GM18505 (cell line): ENCODE measurements at regions not wholly inside any gene's neighbourhood (a gene's known extent, or its start where the extent isn't known, plus 50 kb on each side); places are given as distances from the start of the nearest gene placed in this dataset.
"Not testable (repeated sequence)": the region's sequence is repeated elsewhere in the genome, so short reads cannot be mapped to it uniquely, and the experiment has no call there.

Experiments
- ATAC-seq: cut with Tn5 transposase; IDR thresholded peaks from one replicate; pipeline ENCODE4 v1.9.1; 2021; ENCODE audit not compliant: unreplicated experiment
- POLR2A ChIP-seq: IDR thresholded peaks from 4 replicates; pipeline ENCODE4 v1.6.1; 2011; ENCODE audit warnings: borderline replicate concordance; ENCODE audit not compliant: insufficient read depth, insufficient read length; ENCODE audit errors: extremely low read depth

DNA sequence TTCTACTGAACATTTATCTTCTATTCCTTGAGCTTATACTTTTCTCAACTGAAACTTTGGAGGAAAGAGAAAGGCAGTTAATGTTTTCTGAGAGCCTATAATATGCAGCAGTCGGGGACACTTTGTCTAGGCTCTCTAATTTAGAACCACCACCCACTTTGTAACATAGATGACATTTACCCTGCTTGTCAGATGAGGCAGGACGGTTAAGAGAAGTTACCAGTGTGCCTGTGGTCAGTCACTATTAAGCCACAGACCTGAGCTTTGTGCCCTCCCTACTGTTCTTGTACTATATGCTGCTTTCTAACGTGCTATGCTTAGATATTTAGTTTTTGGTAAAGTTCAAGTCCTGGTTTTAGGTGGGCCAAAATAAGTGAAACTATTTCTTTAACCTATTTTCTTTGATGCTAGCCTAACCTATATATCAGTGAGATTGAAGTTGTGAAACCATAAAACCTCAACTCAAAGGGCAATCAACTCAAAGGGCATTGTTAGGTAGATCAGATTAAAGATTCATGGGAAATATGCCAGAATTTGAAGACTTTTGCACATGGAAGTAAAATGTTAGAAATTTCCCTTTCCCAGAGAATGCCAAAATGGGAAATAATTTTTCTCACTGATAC, 156.5 kb upstream of the AGR3 start:
- ATAC-seq: no peak
- no peak for TF ChIP-seq POLR2A

DNA sequence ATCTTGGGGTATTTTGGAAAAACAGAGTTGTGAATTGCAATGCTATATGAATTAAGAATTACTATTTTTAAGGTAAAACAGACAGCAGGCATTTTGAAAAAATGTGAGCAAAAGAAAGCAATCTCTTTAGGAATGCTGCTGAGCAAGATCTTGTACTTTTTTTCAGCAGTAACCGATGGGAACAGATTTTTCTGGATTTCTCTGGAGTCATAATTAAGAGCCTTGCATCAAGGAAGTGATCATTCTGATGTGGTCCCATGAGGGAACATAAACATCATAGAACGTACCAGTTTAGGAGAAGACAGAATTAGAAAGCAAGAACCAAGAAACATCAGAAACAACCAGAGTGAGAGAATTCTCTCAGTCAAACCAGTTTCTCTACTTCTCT, 157.0 kb upstream of the AGR3 start:
- ATAC-seq: no peak
- TF ChIP-seq POLR2A: no peak

DNA sequence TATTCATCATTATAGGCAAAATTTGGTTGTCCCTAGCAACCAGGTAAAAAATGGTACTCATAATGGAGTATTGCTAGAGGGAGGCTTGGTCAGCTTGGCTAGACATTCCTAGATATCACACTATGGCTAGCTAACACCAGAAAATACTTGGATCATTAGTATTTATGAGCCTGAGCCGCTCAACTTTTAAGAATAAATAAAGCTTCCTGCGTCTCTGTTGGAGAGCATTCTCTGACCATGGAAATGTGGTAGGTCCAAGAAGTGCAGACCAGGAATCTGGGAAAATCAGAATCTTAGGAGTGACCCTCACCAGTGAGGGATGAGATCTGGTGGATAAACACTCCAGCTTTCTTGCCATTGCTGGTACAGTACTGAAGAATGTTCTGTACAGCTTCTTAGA, 157.6 kb upstream of the AGR3 start:
- ATAC-seq: no peak
- no peak for TF ChIP-seq POLR2A

DNA sequence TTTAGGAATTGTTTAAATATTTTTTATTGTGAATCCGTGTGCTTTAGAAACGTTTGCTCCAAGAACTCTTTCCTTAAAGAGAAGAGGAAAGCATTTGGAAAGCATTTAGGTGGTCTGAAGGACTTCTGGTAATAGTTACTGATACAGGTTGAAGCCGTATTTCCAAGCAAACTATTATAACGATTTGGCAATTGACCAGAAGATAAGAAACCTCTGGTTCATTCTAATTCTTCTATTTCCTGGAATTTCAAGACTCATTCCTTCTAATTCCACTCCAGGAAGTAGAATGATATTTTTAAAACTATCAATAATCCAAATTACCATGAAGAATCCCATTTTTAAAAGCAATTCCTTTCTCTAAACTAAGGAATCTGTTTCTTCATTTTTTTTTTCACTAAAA, 158.9 kb upstream of the AGR3 start:
- TF ChIP-seq POLR2A: no peak
- ATAC-seq: no peak

DNA sequence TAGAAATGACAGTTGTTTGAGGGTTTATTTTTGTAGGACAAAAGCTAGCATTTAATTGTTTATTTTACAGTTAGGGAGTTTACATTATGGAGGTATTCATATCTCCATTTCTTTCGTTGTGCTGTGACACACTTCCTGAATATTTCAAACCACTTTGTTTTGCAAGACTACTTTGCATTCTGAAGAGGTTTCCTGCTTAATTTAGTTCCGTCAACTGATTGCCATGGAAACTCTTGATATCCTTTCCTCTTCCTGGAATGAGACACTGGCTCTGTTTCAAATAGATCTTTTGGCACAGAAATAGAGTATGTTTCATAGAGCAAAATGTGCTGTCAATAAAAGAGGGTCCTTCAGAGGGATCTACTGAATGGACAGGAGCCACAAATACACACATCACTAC, 159.5 kb upstream of the AGR3 start:
- ATAC-seq: no peak
- TF ChIP-seq POLR2A: no peak

DNA sequence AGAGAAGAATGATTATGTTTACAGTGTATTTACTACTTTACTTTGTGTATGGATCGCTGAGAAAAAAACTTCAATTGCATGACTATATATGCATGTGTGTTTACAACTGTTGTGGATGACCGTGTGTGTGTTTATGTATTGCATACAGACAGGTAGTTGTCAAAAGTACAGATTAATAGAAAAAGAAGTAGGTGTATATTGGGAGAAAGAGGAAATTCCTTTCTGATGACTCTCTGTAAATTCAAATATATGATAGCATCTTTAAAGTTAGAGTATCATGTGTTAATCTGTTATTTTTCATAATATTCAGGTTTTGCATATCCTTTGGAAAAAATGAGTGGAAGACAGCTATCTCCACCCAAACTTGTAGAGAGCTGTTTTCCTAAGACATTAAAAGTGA, 160.4 kb upstream of the AGR3 start:
- no peak for ATAC-seq

DNA sequence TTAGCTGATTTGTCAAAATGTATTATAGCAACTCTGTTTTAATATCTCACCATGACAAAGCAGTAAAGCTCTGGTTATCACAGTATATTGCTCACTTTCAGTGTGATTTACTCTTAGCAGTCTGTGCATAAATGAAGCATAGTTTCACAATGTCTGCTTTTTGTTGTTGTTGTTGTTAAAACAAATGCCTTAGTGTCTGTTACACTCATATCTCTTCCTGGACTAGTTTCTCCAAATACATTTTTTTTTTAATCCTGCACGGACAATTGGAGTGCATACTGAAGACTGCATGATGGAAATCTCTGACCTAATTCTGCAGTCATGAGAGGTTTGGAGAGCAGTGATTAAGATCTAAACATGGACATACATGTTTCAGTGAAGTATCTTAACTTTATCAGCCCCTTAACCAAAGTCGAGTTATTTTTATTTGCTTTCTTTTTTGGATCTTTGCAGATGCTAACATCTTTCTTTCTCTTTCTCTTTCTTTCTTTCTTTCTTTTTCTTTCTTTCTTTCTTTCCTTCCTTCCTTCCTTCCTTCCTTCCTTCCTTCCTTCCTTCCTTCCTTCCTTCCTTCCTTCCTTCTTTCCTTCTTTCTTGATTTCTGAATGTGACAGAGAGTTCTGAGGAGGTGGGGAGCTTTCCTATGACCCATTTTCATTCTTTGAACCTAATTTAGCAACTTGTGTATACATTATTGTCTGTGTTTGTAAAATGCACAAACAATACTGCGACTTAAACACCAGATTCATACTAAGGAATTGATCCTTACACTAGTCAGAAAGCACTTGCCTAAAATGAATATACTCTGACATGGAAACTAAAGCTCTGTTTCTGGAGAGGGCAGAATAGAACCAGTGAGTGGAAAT, 161.5 kb upstream of the AGR3 start:
- ATAC-seq: no peak
- no peak for TF ChIP-seq POLR2A

More for the DNA sequence above, 160.4 kb upstream of the AGR3 start:
- TF ChIP-seq POLR2A: no peak

DNA sequence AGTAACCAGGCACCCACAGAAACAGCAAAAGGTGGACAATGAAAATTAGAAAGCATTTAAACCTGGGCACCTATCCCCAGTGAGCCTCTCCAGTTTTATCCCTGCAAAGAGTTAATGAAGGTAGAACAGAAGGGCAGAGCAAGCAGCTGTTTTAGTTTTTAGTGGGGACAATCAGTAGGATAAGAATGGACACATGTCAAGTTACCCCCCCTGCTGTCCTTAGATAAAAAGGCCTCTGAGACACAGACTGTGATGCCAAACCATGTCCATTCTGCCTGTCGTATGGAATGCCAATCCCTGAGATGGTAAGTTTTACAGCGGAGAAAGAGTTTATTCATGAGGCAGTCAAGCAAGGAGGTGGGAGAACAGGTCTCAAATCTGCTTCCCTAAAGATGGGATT, 162.6 kb upstream of the AGR3 start:
- no peak for ATAC-seq

DNA sequence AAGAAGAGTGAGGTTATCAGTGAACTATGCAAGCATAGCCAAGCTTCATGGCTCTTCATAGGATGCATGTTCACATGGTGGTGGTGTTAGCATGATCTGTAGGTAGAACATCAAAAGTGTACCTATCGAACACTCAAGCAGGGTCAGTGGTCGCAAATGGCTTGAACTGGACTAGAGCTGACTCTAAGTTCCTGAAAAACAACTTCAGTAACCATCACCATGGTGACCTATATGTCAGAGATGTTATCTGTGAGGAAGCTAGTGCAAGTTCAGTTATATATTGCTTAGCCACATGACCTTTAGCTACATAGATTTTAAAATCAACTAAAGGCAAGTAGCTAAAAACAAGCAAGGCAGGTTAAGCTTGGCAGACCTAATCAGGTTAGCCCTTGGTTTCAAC, 163.1 kb upstream of the AGR3 start:
- ATAC-seq: no peak
- no peak for TF ChIP-seq POLR2A

More for the DNA sequence above, 162.6 kb upstream of the AGR3 start:
- no peak for TF ChIP-seq POLR2A

DNA sequence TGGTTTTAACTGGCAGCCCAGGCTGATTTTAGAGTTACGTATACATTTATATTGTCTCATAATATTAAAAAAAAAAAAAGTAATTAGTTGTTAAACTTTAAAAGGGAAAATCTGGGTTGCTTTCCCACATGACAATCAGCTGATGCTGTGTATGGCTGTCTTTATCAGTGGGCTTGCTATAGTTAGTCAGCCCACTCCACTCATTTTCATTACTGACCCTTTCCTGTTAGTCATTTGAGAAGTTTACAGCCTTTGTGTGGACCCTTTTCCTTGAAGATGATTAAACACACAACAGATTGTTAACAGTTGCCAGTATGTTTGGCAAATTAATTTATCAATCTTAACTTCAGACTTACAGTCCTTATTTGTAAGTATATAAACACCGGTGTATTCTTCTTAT, 164.5 kb upstream of the AGR3 start:
- TF ChIP-seq POLR2A: no peak
- ATAC-seq: no peak

DNA sequence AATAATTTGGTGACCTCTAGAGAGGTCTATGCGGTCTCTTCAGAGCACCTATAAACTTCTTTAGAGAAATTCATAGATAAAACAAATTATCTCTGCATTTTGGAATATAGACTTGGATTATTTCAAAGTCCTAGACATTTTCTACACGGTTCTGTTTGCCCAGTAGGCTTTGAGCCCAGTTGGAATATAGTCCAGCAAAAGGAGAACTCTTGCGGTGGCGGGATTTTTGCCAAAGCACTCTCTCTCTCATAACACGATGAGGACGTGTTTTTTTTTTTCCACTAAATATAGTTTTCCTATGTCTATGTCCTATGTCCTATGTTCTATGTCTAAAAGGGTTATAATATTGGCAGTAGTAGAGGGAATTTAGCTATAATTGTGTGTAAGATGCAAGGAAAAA, 164.9 kb upstream of the AGR3 start:
- TF ChIP-seq POLR2A: no peak
- ATAC-seq: no peak

DNA sequence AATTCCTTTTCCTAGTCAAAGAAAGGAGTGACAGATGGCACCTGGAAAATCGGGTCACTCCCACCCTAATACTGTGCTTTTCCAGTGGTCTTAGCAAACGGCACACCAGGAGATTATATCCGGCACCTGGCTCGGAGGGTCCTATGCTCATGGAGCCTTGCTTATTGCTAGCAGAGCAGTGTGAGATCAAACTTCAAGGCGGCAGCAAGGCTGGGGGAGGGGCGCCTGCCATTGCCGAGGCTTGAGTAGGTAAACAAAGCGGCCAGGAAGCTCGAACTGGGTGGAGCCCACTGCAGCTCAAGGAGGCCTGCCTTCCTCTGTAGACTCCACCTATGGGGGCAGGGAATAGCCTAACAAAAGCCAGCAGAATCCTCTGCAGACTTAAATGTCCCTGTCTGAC, 171.4 kb upstream of the AGR3 start:
- not testable (repeated sequence) for ATAC-seq

DNA sequence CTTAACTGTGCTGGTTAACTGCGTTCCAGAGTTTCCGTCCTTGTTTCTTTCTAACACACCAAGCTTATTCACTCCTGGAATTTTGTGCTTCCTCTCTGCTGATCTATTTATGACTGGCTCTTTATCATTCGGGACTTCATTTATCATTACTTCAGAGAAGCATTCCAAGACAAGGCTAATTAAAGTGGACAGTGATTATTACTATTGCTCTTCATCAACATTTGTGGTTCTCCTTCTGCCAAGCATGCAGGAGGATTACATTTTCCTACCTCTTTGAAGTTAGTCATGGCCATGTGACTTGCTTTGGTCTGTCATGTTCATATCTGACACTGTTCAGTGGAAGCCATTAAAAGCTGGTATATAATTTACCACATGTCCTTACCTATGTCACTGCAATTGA, 172.4 kb upstream of the AGR3 start:
- ATAC-seq: no peak
- no peak for TF ChIP-seq POLR2A

DNA sequence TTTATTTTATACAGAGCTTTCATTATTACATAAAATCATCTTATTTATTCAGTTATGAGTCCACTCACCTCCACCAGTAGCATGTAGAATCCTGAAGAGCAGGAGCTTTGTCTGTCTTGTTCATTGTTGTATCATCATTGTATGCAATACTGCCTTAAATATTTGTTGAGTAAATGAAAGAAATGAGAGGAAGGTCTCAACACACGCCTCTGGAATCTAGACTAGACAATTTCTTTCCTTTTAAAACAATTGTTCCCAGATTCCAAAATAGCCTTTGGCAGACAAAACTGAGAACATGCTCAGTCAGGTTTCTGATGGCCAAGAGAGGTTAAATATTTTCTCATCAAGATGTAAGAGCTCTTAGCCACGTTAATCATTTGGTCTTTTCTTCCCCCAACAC, 173.1 kb upstream of the AGR3 start:
- ATAC-seq: no peak
- no peak for TF ChIP-seq POLR2A

DNA sequence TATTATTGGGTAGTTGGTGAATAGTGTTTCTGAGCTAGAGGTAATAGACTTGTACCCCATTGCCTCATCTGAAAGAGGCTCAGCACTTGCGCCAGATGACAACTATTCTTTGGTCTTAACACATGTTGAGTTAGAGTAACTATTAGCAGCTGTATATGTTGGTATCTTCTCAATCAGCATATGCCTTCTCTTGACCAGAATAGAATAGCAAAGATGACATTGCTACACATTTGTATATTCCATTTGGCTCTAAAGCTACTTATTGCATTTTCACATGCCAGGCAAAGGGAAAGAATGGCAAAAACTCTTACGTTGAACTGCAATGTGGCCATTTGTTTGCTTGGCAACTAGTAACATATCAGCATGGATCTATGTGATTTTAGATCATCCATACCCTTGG, 173.8 kb upstream of the AGR3 start:
- ATAC-seq: no peak
- no peak for TF ChIP-seq POLR2A

DNA sequence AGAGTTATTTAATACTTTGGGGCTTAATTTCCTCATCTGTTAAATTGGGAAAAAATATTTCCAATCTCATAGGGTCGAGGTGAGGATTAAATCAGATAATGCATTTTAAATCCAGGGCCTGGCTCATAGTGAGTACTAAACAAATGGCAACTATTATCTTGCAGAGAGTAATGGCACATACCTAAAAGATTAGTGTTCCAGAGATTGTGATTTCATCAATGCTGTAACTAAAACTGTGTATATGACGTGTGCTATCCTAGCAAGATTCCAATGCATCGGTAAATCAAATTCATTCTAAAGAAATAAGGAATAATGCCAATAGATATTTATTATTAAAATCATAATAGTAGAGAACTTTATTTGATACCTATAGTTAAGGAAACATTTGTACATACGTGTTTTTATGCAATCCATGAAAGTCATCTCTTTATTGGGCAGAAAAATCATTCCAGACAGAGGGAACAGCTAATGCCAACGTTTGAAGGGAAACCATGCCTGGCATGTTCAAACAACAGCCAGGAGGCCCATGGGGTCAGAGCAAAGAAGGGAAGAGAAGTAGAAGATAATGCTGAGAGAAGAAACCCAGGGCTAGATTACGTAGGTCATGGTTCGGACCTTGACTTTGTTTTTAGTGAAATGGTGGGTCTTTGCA, 174.8 kb upstream of the AGR3 start:
- no peak for ATAC-seq
- no peak for TF ChIP-seq POLR2A
